Stimulated activated memory B cell treated with anti-CD40 and anti-IgM and Interleukin-4, amounts not matched to agents 10 μg/mL and 1 μg/mL and 100 μg/mL, for 72 hours (primary cell): ENCODE measurements at regions not wholly inside any gene's neighbourhood (a gene's known extent, or its start where the extent isn't known, plus 50 kb on each side); places are given as distances from the start of the nearest gene placed in this dataset.

Experiments
- ATAC-seq: fragments of 150-1000 bp; cut with Tn5 transposase; 2 replicates; pipeline ENCODE4 v1.10.0; 2021
- H3K27ac Mint-ChIP-seq: one replicate; pipeline ENCODE4 v1.8.0; 2022; ENCODE audit warnings: mild to moderate bottlenecking, mixed read lengths
- H3K27me3 Mint-ChIP-seq: one replicate; pipeline ENCODE4 v1.8.0; 2022; ENCODE audit warnings: mixed read lengths
- H3K36me3 Mint-ChIP-seq: one replicate; pipeline ENCODE4 v1.8.0; 2022; ENCODE audit warnings: mixed read lengths
- H3K4me1 Mint-ChIP-seq: one replicate; pipeline ENCODE4 v1.8.0; 2022; ENCODE audit warnings: mixed read lengths
- H3K4me3 Mint-ChIP-seq: one replicate; pipeline ENCODE4 v1.8.0; 2022; ENCODE audit warnings: mild to moderate bottlenecking, moderate library complexity, mixed read lengths
- H3K9me3 Mint-ChIP-seq: one replicate; pipeline ENCODE4 v1.8.0; 2022; ENCODE audit warnings: mixed read lengths

GRCh38 chr1:213914392-213914791 is 73.4 kb upstream of the PROX1 start:
- Mint-ChIP-seq H3K27ac (no peak overlapping the region), H3K27me3 (no peaks in the 10 kb centered on the region), H3K36me3 (no peaks in the 10 kb centered on the region), H3K4me3 (no peak overlapping the region), H3K9me3 (peaks cover 5% of the 10 kb centered on the region), H3K4me1 (no peaks in the 10 kb centered on the region)
- ATAC-seq, result no peak

GRCh38 chr1:213921311-213921710 is 66.5 kb upstream of the PROX1 start:
- Mint-ChIP-seq H3K27me3 (peaks cover 8% of the 10 kb centered on the region), H3K9me3 (peaks cover 11% of the 10 kb centered on the region), H3K4me1 (no peaks in the 10 kb centered on the region), H3K4me3 (no peak overlapping the region), H3K36me3 (no peaks in the 10 kb centered on the region), H3K27ac (no peak overlapping the region)
- no peak for ATAC-seq

DNA sequence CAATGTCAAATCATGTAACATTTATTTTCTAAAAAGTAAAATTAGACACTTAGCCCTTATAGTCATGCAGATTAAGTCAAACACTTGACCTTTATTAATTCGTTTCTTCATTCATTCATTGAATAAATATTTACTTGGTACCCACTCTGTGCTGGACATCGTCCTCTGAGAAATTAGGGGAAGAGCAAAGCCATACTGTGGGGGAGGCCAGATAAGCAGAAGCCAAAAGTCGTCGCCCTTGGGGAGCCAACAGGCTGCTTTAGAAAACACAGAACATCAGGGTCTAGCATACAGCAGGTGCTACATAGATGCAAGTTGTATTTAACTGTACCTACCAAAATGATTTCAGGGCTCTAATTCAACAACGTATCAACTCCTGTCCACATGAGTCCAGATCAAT is 66.1 kb upstream of the PROX1 start:
- H3K4me1 Mint-ChIP-seq, result no peaks in the 10 kb centered on the region
- no peak overlapping the region for H3K27ac Mint-ChIP-seq
- no peaks in the 10 kb centered on the region for H3K36me3 Mint-ChIP-seq
- peaks cover 11% of the 10 kb centered on the region for H3K27me3 Mint-ChIP-seq
- peaks cover 11% of the 10 kb centered on the region for H3K9me3 Mint-ChIP-seq
- H3K4me3 Mint-ChIP-seq, result no peak overlapping the region
- ATAC-seq, result no peak

DNA sequence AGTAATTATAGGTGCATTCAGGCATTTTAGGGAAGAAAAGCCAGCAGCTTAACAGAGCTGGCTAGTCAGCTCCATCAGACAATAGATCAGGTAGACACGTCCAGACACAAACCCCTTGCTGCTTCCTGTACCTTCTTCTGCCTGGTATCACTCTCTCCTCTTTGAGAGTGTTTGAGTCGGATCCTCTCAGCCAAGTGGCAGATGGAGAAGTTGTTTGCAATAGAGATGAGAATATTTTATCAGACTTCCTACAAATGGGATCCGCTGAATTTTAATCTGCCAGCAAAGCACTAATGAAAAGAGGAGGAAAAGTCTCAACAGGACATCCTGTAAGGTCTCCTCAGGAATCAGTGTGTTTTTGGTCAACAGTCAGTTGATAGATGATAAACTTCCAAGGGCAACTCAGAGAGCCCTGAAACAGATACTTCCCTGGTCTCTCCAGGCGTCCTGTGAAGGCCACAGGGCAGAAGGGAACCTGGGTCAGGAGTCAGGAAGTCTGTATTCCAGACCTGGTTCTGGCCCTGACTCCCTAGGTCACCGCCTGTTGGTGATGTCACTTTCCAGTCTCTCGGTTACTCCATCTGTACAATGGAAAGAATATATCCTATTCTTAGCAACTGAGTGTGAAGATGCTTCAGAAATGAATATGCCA is 62.1 kb upstream of the PROX1 start:
- Mint-ChIP-seq H3K9me3 (peaks cover 6% of the 10 kb centered on the region), H3K27me3 (peaks cover 11% of the 10 kb centered on the region), H3K27ac (no peak overlapping the region), H3K36me3 (no peaks in the 10 kb centered on the region), H3K4me3 (no peak overlapping the region), H3K4me1 (no peaks in the 10 kb centered on the region)
- no peak for ATAC-seq

DNA sequence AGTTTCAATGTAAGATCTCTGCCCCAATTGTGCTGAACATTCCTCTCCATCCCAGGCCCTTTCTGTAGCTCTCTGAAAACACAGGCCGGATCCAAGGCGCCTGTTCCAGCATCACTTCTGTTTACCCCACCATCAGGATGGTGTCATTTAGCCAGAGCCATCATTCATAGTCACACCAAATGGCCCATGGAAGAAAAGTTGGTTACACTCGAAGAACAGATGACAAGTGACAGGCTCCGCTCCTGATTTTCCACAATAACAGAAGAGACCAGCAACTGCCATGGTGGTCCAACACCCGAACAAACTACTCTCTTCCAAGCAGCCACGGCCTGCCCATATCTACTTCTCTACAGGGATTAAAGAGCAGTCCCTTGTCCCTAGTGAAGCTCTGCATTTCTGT is 59.9 kb upstream of the PROX1 start:
- Mint-ChIP-seq H3K36me3 (no peaks in the 10 kb centered on the region), H3K4me3 (no peak overlapping the region), H3K27me3 (peaks cover 11% of the 10 kb centered on the region), H3K27ac (no peak overlapping the region), H3K4me1 (no peaks in the 10 kb centered on the region), H3K9me3 (peaks cover 6% of the 10 kb centered on the region)
- no peak for ATAC-seq

- H3K36me3 Mint-ChIP-seq, result no peaks in the 10 kb centered on the region
- no peak for ATAC-seq
- no peaks in the 10 kb centered on the region for H3K4me1 Mint-ChIP-seq
- H3K4me3 Mint-ChIP-seq, result no peak overlapping the region
- H3K27me3 Mint-ChIP-seq, result peaks cover 11% of the 10 kb centered on the region
- no peak overlapping the region for H3K27ac Mint-ChIP-seq
- H3K9me3 Mint-ChIP-seq, result peaks cover 3% of the 10 kb centered on the region
Observed at GRCh38 chr1:213929398-213929797, 58.4 kb upstream of the PROX1 start.

- Mint-ChIP-seq H3K9me3 (peaks cover 4% of the 10 kb centered on the region), H3K4me1 (no peaks in the 10 kb centered on the region), H3K36me3 (no peaks in the 10 kb centered on the region), H3K4me3 (no peak overlapping the region), H3K27ac (no peak overlapping the region), H3K27me3 (no peaks in the 10 kb centered on the region)
- no peak for ATAC-seq
Observed at GRCh38 chr1:213931836-213932235, 55.9 kb upstream of the PROX1 start.

DNA sequence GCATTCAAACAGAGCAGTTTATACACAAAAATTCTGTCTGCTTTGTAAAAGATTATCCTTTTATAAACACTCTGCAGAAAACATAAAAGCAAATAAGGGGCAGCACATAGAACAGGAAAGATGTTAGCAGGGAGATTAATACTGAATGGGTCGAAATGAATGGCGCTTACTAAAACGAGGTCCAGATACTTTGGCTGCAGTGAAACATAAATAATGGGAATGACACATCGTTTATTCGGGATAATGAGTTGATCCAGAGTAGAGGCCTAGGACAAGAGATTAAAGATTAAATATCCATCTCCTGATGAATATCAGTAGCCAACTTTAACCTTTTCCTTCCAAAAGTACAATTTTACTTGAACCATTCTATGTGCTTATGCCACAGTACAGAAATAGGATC is 54.4 kb upstream of the PROX1 start:
- Mint-ChIP-seq H3K4me3 (no peak overlapping the region), H3K36me3 (no peaks in the 10 kb centered on the region), H3K9me3 (peaks cover 4% of the 10 kb centered on the region), H3K4me1 (no peaks in the 10 kb centered on the region), H3K27ac (no peak overlapping the region), H3K27me3 (no peaks in the 10 kb centered on the region)
- ATAC-seq, result no peak

GRCh38 chr1:213934649-213935048 is 53.1 kb upstream of the PROX1 start:
- no peaks in the 10 kb centered on the region for H3K27me3 Mint-ChIP-seq
- H3K27ac Mint-ChIP-seq, result no peak overlapping the region
- ATAC-seq, result no peak
- no peaks in the 10 kb centered on the region for H3K4me1 Mint-ChIP-seq
- no peaks in the 10 kb centered on the region for H3K36me3 Mint-ChIP-seq
- H3K9me3 Mint-ChIP-seq, result peaks cover 4% of the 10 kb centered on the region
- H3K4me3 Mint-ChIP-seq, result no peak overlapping the region

DNA sequence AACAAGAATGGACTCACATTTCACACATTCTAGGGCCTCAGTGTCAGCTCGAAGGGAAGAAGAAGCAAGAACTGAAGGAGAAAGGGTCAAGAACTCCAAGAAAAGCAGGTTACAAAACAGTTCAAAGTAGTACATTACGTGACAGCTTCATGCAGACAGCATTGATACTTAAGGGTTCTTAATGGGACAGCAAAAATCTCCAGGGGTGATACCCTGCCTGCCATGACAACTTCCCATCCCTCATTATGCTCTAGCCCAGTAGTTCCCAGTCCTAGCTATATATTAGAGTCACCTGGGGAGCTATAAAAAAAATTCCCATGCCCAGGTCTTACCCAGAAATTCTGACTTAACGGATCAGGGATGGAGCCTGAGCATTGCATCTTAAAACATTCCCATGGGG is 51.2 kb upstream of the PROX1 start:
- H3K27me3 Mint-ChIP-seq, result no peaks in the 10 kb centered on the region
- H3K36me3 Mint-ChIP-seq, result no peaks in the 10 kb centered on the region
- H3K9me3 Mint-ChIP-seq, result peaks cover 4% of the 10 kb centered on the region
- no peaks in the 10 kb centered on the region for H3K4me1 Mint-ChIP-seq
- no peak for ATAC-seq
- no peak overlapping the region for H3K4me3 Mint-ChIP-seq
- H3K27ac Mint-ChIP-seq, result no peak overlapping the region
